CD4-positive, CD25-positive, alpha-beta regulatory T cell (primary cell): ENCODE measurements at regions not wholly inside any gene's neighbourhood (a gene's known extent, or its start where the extent isn't known, plus 50 kb on each side); places are given as distances from the start of the nearest gene placed in this dataset.
"Not testable (repeated sequence)": the region's sequence is repeated elsewhere in the genome, so short reads cannot be mapped to it uniquely, and the experiment has no call there.

Experiments used
- ATAC-seq, 2 donors: fragments of 150-1000 bp; cut with Tn5 transposase; one replicate each; pipeline ENCODE4 v1.10.0; 2021; ENCODE audit warnings: low read depth in 2 of 2, moderate number of reproducible peaks in 2 of 2, moderate library complexity in 1 of 2
- DNase-seq, 3 donors: peaks; one replicate each; pipeline versions ENCODE4 v3.0.0 to v3.0.0-alpha.2; 2012 to 2022; ENCODE audit warnings: mixed read lengths in 1 of 3
- H3K27ac ChIP-seq: one replicate; pipeline ENCODE4 v1.7.0; 2013; ENCODE audit warnings: mild to moderate bottlenecking, low read length; ENCODE audit not compliant: insufficient read depth, poor library complexity, severe bottlenecking
- H3K27me3 ChIP-seq: one replicate; pipeline ENCODE4 v1.7.0; 2013; ENCODE audit warnings: low read length; ENCODE audit not compliant: control insufficient read depth, insufficient read depth
- H3K36me3 ChIP-seq: one replicate; pipeline ENCODE4 v1.7.0; 2013; ENCODE audit warnings: mild to moderate bottlenecking, low read length, moderate library complexity; ENCODE audit not compliant: control insufficient read depth, insufficient read depth
- H3K4me1 ChIP-seq: 2 replicates; pipeline ENCODE4 v1.7.0; 2013; ENCODE audit warnings: mild to moderate bottlenecking, low read length; ENCODE audit not compliant: insufficient read depth, control insufficient read depth, poor library complexity, severe bottlenecking
- H3K4me3 ChIP-seq: one replicate; pipeline ENCODE4 v1.7.0; 2013; ENCODE audit warnings: low read depth, mild to moderate bottlenecking, low read length, moderate library complexity
- H3K9me3 ChIP-seq, 2 experiments: 1 replicate in 1 of 2; 2 replicates in 1 of 2; pipeline ENCODE4 v1.7.0; 2013; ENCODE audit warnings: low read length in 2 of 2, mild to moderate bottlenecking in 1 of 2, moderate library complexity in 1 of 2; ENCODE audit not compliant: control insufficient read depth in 2 of 2
- H3K27ac Mint-ChIP-seq, 3 donors: one replicate each; pipeline ENCODE4 v1.8.0; 2020 to 2022; ENCODE audit warnings: mild to moderate bottlenecking in 3 of 3, mixed read lengths in 3 of 3, moderate library complexity in 2 of 3
- H3K27me3 Mint-ChIP-seq: one replicate; pipeline ENCODE4 v1.8.0; 2022; ENCODE audit warnings: mild to moderate bottlenecking, mixed read lengths
- H3K36me3 Mint-ChIP-seq: one replicate; pipeline ENCODE4 v1.8.0; 2020; ENCODE audit warnings: mixed read lengths
- H3K4me1 Mint-ChIP-seq, 4 donors: one replicate each; pipeline ENCODE4 v1.8.0; 2020 to 2022; ENCODE audit warnings: mixed read lengths in 4 of 4, mild to moderate bottlenecking in 1 of 4
- H3K4me3 Mint-ChIP-seq, 4 donors: one replicate each; pipeline ENCODE4 v1.8.0; 2020 to 2022; ENCODE audit warnings: mild to moderate bottlenecking in 4 of 4, mixed read lengths in 4 of 4, moderate library complexity in 3 of 4
- H3K9me3 Mint-ChIP-seq, 7 donors: one replicate each; pipeline ENCODE4 v1.8.0; 2020 to 2022; ENCODE audit warnings: mixed read lengths in 7 of 7, mild to moderate bottlenecking in 3 of 7, moderate library complexity in 2 of 7

- Mint-ChIP-seq H3K27me3 (no peaks in the 10 kb centered on the region), H3K4me3 (peak overlapping the region; percentile 98 to 100 (median 100)), H3K36me3 (peaks cover 8% of the 10 kb centered on the region), H3K27ac (peak overlapping the region; percentile 66 to 99 (median 99)), H3K9me3 (peaks cover 0 to 3% (median 0%) of the 10 kb centered on the region in 7 donors), H3K4me1 (peaks cover 20 to 63% (median 38%) of the 10 kb centered on the region in 4 donors)
- Histone ChIP-seq H3K36me3 (peaks cover 22% of the 10 kb centered on the region), H3K27ac (peak overlapping the region; percentile 51), H3K4me3 (peak overlapping the region; percentile 93), H3K4me1 (peaks cover 30% of the 10 kb centered on the region), H3K9me3 (peaks cover 0 to 2% of the 10 kb centered on the region in 2 experiments), H3K27me3 (no peaks in the 10 kb centered on the region)
- no peak for DNase-seq
- ATAC-seq, result no peak
These were observed 158.6 kb upstream of the ZNF267 start for GRCh38 chr16:31714903-31715504.

GRCh38 chr16:31715915-31716314, 157.7 kb upstream of the ZNF267 start:
- Histone ChIP-seq H3K4me1 (peaks cover 30% of the 10 kb centered on the region), H3K4me3 (no peak overlapping the region), H3K36me3 (peaks cover 22% of the 10 kb centered on the region), H3K27ac (no peak overlapping the region), H3K9me3 (peaks cover 0 to 10% of the 10 kb centered on the region in 2 experiments), H3K27me3 (no peaks in the 10 kb centered on the region)
- H3K36me3 Mint-ChIP-seq, result peaks cover 15% of the 10 kb centered on the region
- H3K9me3 Mint-ChIP-seq, result peaks cover 0 to 5% (median 2%) of the 10 kb centered on the region in 7 donors
- H3K4me3 Mint-ChIP-seq, result peak overlapping the region in 2 of 4 donors; percentile 98 to 100
- H3K27ac Mint-ChIP-seq, result peak overlapping the region in 2 of 3 donors; percentile 6 to 87
- peaks cover 20 to 69% (median 41%) of the 10 kb centered on the region in 4 donors for H3K4me1 Mint-ChIP-seq
- ATAC-seq, result no peak
- DNase-seq, result no peak
- H3K27me3 Mint-ChIP-seq, result no peaks in the 10 kb centered on the region

- H3K27me3 ChIP-seq, result no peaks in the 10 kb centered on the region
- Mint-ChIP-seq H3K4me3 (no peak overlapping the region), H3K4me1 (peaks cover 13 to 58% (median 30%) of the 10 kb centered on the region in 4 donors), H3K27ac (no peak overlapping the region), H3K36me3 (peaks cover 31% of the 10 kb centered on the region), H3K27me3 (no peaks in the 10 kb centered on the region), H3K9me3 (peaks cover 0 to 13% (median 5%) of the 10 kb centered on the region in 7 donors)
- peaks cover 22% of the 10 kb centered on the region for H3K4me1 ChIP-seq
- H3K9me3 ChIP-seq, result peaks cover 14 to 22% of the 10 kb centered on the region in 2 experiments
- ATAC-seq (no peak), DNase-seq (no peak)
- no peak overlapping the region for H3K27ac ChIP-seq
- no peak overlapping the region for H3K4me3 ChIP-seq
- peaks cover 43% of the 10 kb centered on the region for H3K36me3 ChIP-seq
These were observed 154.6 kb upstream of the ZNF267 start for GRCh38 chr16:31718998-31719397.

- Histone ChIP-seq H3K4me1 (no peaks in the 10 kb centered on the region), H3K9me3 (peaks cover 44 to 65% of the 10 kb centered on the region in 2 experiments), H3K27me3 (no peaks in the 10 kb centered on the region), H3K4me3 (no peak overlapping the region), H3K27ac (no peak overlapping the region), H3K36me3 (peaks cover 86% of the 10 kb centered on the region)
- H3K9me3 Mint-ChIP-seq, result peaks cover 6 to 58% (median 23%) of the 10 kb centered on the region in 7 donors
- peaks cover 6 to 41% (median 13%) of the 10 kb centered on the region in 4 donors for H3K4me1 Mint-ChIP-seq
- peaks cover 81% of the 10 kb centered on the region for H3K36me3 Mint-ChIP-seq
- no peak overlapping the region for H3K27ac Mint-ChIP-seq
- DNase-seq (no peak), ATAC-seq (peak in 1 of 2 donors; percentile 18)
- H3K27me3 Mint-ChIP-seq, result no peaks in the 10 kb centered on the region
- H3K4me3 Mint-ChIP-seq, result no peak overlapping the region
These were observed 146.1 kb upstream of the ZNF267 start for GRCh38 chr16:31727553-31727952.

DNA sequence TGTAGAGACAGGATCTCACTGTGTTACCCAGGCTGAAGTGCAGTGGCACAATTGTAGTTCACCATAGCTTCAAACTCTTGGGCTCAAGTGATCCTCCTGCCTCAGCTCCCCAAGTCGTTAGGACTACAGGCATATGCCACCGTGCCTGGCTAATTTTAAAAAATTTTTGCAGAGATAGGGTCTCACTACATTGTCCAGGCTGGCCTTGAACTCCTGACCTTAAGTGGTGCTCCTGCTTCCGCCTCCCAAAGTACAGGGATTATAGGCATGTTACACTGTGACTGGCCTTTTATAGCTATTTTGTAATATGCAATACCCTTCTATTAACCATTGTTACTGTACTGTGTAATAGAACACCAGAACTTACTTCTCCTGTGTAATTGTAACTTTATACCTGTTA, 139.3 kb upstream of the ZNF267 start:
- Mint-ChIP-seq H3K36me3 (peaks cover 87% of the 10 kb centered on the region), H3K27me3 (no peaks in the 10 kb centered on the region), H3K4me1 (peaks cover 0 to 23% (median 16%) of the 10 kb centered on the region in 4 donors), H3K4me3 (no peak overlapping the region), H3K27ac (no peak overlapping the region), H3K9me3 (peaks cover 4 to 75% (median 36%) of the 10 kb centered on the region in 7 donors)
- no peak for ATAC-seq
- no peak for DNase-seq
- Histone ChIP-seq H3K4me3 (no peak overlapping the region), H3K27ac (no peak overlapping the region), H3K9me3 (peaks cover 70 to 77% of the 10 kb centered on the region in 2 experiments), H3K27me3 (no peaks in the 10 kb centered on the region), H3K4me1 (no peaks in the 10 kb centered on the region), H3K36me3 (peaks cover 82% of the 10 kb centered on the region)

- DNase-seq, H3K27me3 Mint-ChIP-seq, H3K4me3 Mint-ChIP-seq, H3K27ac ChIP-seq, H3K27me3 ChIP-seq, H3K27ac Mint-ChIP-seq, H3K4me1 Mint-ChIP-seq, ATAC-seq, H3K4me3 ChIP-seq, H3K4me1 ChIP-seq: not testable (repeated sequence)
- peaks cover 80 to 84% of the 10 kb centered on the region in 2 experiments for H3K9me3 ChIP-seq
- peaks cover 72% of the 10 kb centered on the region for H3K36me3 ChIP-seq
- Mint-ChIP-seq H3K36me3 (peaks cover 88% of the 10 kb centered on the region), H3K9me3 (peaks cover 0 to 96% (median 49%) of the 10 kb centered on the region in 7 donors)
These were observed 128.5 kb upstream of the ZNF267 start for GRCh38 chr16:31745098-31745497.

- Mint-ChIP-seq H3K36me3 (peaks cover 86% of the 10 kb centered on the region), H3K4me3 (no peak overlapping the region), H3K27me3 (no peaks in the 10 kb centered on the region), H3K27ac (no peak overlapping the region), H3K4me1 (peaks cover 0 to 10% (median 5%) of the 10 kb centered on the region in 4 donors), H3K9me3 (peaks cover 0 to 94% (median 53%) of the 10 kb centered on the region in 7 donors)
- no peaks in the 10 kb centered on the region for H3K27me3 ChIP-seq
- no peaks in the 10 kb centered on the region for H3K4me1 ChIP-seq
- DNase-seq, result no peak
- no peak overlapping the region for H3K4me3 ChIP-seq
- ATAC-seq, result no peak
- H3K36me3 ChIP-seq, result peaks cover 72% of the 10 kb centered on the region
- no peak overlapping the region for H3K27ac ChIP-seq
- H3K9me3 ChIP-seq, result peaks cover 81 to 84% of the 10 kb centered on the region in 2 experiments
These were observed 127.7 kb upstream of the ZNF267 start for GRCh38 chr16:31745900-31746299.
